GM12864 (cell line): ENCODE measurements at regions not wholly inside any gene's neighbourhood (a gene's known extent, or its start where the extent isn't known, plus 50 kb on each side); places are given as distances from the start of the nearest gene placed in this dataset.

Source experiments
- DNase-seq: peaks from one replicate; pipeline ENCODE4 v3.0.0-alpha.2; 2011; ENCODE audit warnings: low read depth
- H3K4me3 ChIP-seq: 2 replicates; pipeline ENCODE4 v1.5.1; 2011; ENCODE audit warnings: mild to moderate bottlenecking, low read depth, low read length, control low read depth
- CTCF ChIP-seq: IDR thresholded peaks from 2 replicates; pipeline ENCODE4 v1.5.1; 2011; ENCODE audit warnings: low read depth, mild to moderate bottlenecking, moderate library complexity, low read length, control low read depth, inconsistent platforms; ENCODE audit errors: missing control alignments

GRCh38 chr4:128596115-128596514 lies 213.4 kb upstream of the JADE1 start:
- no peak for TF ChIP-seq CTCF
- H3K4me3 ChIP-seq: no peak overlapping the region

GRCh38 chr4:128591482-128591881 lies 218.0 kb upstream of the JADE1 start:
- no peak overlapping the region for H3K4me3 ChIP-seq
- DNase-seq: no peak
- no peak for TF ChIP-seq CTCF

More at GRCh38 chr4:128596115-128596514, 213.4 kb upstream of the JADE1 start:
- DNase-seq: no peak

- no peak overlapping the region for H3K4me3 ChIP-seq
- DNase-seq: no peak
- TF ChIP-seq CTCF: no peak
These were observed 218.7 kb upstream of the JADE1 start for GRCh38 chr4:128590773-128591172.

DNA sequence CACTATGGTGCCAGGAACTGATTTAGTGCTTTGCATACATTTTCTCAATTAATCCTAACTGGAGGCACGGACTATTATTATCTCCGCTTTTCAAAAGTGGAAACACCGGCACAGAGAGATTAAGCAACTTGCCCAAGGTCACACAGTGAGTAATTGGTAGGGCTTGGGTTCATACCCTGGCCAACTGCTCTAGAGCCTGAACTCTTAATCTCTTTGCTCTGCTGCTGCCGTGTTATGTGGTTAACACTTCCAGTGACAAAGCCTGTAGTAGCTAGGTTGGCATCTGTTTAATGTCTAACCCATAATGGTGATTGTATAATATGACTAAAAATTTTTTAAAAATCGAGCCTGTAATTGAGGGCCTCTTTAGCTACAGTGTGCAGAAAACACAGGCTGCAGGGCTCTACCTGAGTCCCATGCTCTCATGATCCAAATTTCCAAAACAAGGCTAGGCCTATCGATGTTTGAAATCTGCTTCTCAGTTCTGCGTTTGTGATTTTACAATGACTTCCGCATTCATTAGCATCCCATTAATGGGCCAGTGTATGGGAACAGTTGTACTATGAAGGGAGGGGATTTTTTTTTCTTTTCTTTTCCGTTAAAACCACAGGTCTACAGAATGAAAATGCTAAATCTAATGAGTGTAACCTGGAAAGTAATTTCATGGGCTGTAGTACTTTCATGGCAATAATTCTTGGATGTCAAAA lies 219.3 kb upstream of the JADE1 start:
- no peak overlapping the region for H3K4me3 ChIP-seq
- no peak for DNase-seq
- no peak for TF ChIP-seq CTCF

GRCh38 chr4:128589384-128589965 lies 220.0 kb upstream of the JADE1 start:
- no peak overlapping the region for H3K4me3 ChIP-seq
- no peak for TF ChIP-seq CTCF
- no peak for DNase-seq

GRCh38 chr4:128587382-128587781 lies 222.1 kb upstream of the JADE1 start:
- no peak overlapping the region for H3K4me3 ChIP-seq

More at GRCh38 chr4:128587382-128587781, 222.1 kb upstream of the JADE1 start:
- DNase-seq: no peak
- TF ChIP-seq CTCF: no peak
